GM13976 (cell line): ENCODE measurements at regions not wholly inside any gene's neighbourhood (a gene's known extent, or its start where the extent isn't known, plus 50 kb on each side); places are given as distances from the start of the nearest gene placed in this dataset.

Source experiments
- DNase-seq: peaks from one replicate; pipeline ENCODE4 v3.0.0; 2012; ENCODE audit warnings: low spot score
- in situ Hi-C: fragments of 300-500 bp; cut with MboI; formaldehyde crosslinking; loops from one replicate; pipeline ENCODE4 v1.12.0; 2022; ENCODE audit warnings: low sequenced_read_pairs, mixed read lengths, inconsistent platforms; ENCODE audit not compliant: unreplicated experiment
- TF ChIP-seq, protein P1 (sequence below): IDR thresholded peaks from 2 replicates; pipeline ENCODE4 v1.5.1; 2012; ENCODE audit warnings: borderline replicate concordance, mild to moderate bottlenecking; ENCODE audit not compliant: insufficient read depth; ENCODE audit errors: extremely low read depth, missing control alignments, control extremely low read depth

DNA sequence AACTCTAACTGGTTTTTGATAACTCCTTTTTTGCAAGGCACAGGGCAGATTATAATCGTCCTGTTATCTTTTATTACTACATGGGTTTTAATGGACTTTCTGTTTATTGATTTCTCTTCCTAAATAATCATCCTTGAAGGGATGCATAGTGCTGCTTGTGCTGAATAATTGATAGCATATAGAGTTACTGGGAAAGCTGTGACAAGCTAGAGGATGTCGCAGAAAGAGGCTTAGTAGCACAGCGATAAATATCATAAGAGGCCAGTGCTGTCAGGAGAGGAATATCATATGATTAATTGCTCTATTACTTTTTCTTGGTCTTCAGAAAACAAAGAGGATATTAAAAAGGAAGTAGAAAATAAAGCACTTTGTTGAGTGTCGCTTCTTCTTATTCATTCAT is 1007.1 kb upstream of the ACO1 start:
- in situ Hi-C loops = no loop called here
- TF ChIP-seq, protein P1, sequence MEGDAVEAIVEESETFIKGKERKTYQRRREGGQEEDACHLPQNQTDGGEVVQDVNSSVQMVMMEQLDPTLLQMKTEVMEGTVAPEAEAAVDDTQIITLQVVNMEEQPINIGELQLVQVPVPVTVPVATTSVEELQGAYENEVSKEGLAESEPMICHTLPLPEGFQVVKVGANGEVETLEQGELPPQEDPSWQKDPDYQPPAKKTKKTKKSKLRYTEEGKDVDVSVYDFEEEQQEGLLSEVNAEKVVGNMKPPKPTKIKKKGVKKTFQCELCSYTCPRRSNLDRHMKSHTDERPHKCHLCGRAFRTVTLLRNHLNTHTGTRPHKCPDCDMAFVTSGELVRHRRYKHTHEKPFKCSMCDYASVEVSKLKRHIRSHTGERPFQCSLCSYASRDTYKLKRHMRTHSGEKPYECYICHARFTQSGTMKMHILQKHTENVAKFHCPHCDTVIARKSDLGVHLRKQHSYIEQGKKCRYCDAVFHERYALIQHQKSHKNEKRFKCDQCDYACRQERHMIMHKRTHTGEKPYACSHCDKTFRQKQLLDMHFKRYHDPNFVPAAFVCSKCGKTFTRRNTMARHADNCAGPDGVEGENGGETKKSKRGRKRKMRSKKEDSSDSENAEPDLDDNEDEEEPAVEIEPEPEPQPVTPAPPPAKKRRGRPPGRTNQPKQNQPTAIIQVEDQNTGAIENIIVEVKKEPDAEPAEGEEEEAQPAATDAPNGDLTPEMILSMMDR = no peak
- DNase-seq = no peak

DNA sequence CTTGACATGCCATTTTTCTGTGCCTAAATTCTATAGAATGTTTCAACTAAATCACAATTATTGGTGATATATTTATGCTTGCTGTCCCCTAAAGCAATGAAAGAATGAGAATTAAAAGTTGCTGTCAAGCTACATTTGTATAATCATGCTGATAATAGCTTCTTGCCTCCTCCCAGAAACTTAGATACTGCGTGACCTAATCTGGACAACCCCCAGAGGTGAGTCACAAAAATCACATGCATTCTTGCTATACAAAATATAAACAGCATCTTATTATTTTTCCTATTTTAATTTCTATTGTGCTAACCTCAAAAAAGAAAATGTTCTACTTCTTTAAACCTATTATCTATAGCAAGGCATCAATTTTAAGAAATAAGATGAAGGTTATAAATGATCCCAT is 995.8 kb upstream of the ACO1 start:
- no peak for DNase-seq
- TF ChIP-seq, protein P1 = no peak
- in situ Hi-C loops = no loop called here

DNA sequence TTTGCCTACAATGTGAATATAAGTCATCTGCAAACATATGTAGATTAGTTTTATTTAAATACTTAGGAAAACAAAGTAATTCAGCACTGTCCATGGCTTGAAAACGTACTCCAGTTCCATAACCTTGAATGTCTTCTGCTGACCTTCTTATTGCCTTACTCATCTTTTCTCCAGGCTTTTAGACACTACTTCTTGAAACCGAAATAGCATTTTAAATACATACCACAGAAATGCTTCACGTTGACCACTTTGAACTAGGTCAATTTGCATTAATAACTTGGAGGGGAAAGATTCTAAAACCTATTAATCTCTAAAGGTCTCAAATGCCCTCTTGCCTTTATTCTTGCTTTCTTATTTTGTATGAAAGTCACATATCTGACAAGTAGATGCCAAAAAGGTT is 995.4 kb upstream of the ACO1 start:
- in situ Hi-C loops = no loop called here
- DNase-seq = no peak
- TF ChIP-seq, protein P1 = no peak

DNA sequence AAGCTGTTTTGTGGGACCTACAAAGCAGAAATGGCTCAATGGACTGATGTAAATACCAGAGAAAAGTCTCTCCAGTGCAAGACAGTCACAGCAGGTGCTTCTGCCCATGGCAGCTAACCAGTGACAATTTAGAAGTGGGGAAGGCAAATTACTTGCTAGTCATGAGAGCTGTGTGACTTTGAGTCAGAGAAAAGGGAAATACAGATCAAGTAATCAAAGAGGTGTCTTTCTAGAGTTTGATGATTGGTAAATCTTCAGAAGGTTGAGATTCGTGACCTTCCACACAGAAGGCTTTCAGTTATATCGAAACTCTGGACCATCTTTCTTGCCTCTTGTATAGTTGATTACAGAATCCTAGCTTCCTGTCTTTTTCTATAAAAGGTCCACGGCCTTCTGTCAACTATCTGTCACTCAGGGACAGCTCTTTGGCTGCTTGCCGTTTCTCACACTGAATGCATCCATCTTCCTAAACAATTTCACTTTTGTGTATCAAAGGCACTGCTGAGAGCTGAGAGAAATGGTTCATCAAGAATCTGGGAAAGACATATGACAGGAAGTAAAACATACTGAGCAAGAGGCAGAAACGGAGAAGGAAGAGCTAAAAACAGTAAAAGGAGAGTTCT is 993.9 kb upstream of the ACO1 start:
- TF ChIP-seq, protein P1 = no peak
- DNase-seq = no peak
- in situ Hi-C loops = no loop called here

DNA sequence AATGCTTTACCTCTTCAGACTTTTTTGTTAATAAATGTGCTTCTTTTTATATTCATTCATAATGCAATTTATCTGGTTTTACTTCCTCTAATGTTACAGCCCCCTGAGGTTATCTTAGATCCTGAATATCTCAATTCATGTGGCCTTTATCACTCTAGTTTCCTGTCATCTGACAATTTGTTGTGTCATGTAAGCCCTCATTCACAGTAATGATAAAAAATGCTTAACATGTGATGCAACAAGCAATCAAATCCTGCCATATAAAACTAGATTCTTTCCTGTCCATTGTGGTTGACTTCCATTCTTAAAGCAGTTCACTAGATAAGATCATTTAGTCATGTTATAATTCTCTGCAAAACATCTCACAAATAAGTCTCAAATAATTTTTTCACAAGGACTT is 991.2 kb upstream of the ACO1 start:
- in situ Hi-C loops = no loop called here

DNA sequence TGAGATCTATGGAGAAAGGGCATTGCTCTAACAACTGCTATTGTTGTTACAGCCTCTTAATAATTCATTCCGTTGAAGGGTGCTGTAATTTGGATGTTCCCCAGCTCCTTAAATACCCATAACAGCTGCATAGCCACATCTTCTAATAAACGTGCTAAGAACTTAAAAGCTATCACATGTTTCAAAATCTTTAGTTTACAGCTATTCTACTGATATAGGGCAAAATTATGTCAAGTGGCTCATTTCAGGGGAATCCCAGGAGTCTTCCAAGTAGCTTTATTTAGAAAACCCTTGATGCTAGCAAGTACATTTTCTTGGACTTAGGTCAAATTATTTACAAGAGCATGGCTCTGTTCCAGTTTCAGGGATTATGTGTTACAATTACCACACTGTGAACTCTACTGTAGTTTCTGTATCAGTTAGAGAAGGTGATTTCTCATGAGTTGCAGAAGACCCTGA is 990.4 kb upstream of the ACO1 start:
- in situ Hi-C loops = no loop called here
- TF ChIP-seq, protein P1 = no peak
- DNase-seq = peak; percentile 33

More for the DNA sequence above, 991.2 kb upstream of the ACO1 start:
- TF ChIP-seq, protein P1 = no peak
- no peak for DNase-seq

DNA sequence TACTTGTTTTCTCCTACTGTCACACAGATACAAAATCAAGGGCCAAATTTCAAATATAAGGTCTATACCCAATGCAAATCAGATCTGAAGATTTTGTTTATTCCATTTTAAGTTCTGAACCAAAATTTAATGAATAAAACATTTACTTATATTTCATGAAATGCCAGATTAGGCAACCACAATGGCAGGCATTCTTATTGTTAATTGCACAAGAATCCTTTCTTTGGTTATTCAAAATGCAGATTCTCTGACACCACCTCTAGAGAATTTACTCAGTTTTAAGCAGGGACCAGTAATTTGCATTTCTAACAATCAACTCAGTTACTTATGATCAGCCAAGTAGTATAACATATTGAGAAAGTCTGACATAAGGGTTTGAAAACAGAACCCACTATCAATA is 972.4 kb upstream of the ACO1 start:
- TF ChIP-seq, protein P1 = no peak
- in situ Hi-C loops = no loop called here
- no peak for DNase-seq
